K562 (cell line): ENCODE measurements at regions not wholly inside any gene's neighbourhood (a gene's known extent, or its start where the extent isn't known, plus 50 kb on each side); places are given as distances from the start of the nearest gene placed in this dataset.

Experiments
- ATAC-seq: fragments of 200-7000 bp; cut with Tn5 transposase; 3 replicates; pipeline ENCODE4 v1.9.1; 2020; ENCODE audit warnings: moderate library complexity
- BruUV-seq: library from RNA; stranded (reverse); fragments of 400-500 nt; replicated peaks from 2 replicates; lab custom pipeline; 2021; lab: Mats Ljungman, UMichigan
- CTCF ChIA-PET: fragments of 300-600 bp; formaldehyde crosslinking; extraction: SDS; loops from one replicate; lab custom pipeline; 2021; ENCODE audit warnings: low intra/inter-chr PET ratio; lab: Yijun Ruan, JAX
- POLR2A ChIA-PET: fragments of 300-600, 350-650 bp; sonication (Branson Sonifier 250); formaldehyde crosslinking; extraction: SDS; loops from one replicate; lab custom pipeline; 2021; ENCODE audit warnings: antibody characterized with exemption, inconsistent platforms; lab: Yijun Ruan, JAX
- DNase-seq, 4 experiments: peaks; one replicate each; pipeline versions ENCODE4 v3.0.0 to v3.0.0-alpha.2; 2011 to 2018; ENCODE audit warnings: low spot score in 3 of 4, mixed read lengths in 3 of 4; ENCODE audit errors: extremely low read depth in 1 of 4
- FAIRE-seq: peaks from 2 replicates; lab custom pipeline; 2011; peaks lifted over from hg19 to GRCh38; lab: Jason Lieb, UNC
- H2AFZ ChIP-seq: 2 replicates; pipeline ENCODE4 v1.6.0; 2011; ENCODE audit warnings: low read depth, low read length, control low read depth, inconsistent platforms
- H3K27ac ChIP-seq: fragments of 200-600 bp; 3 replicates; pipeline ENCODE4 v1.8.0; 2011; ENCODE audit warnings: low read depth, mild to moderate bottlenecking, control low read depth, inconsistent platforms, low read length, moderate library complexity, mixed read lengths; ENCODE audit errors: extremely low read depth
- H3K27me3 ChIP-seq, 2 experiments: fragments of 300-600 bp in 1 of 2; 2 replicates in 1 of 2; 3 replicates in 1 of 2; pipeline versions ENCODE4 v1.6.0 to v1.8.0; 2011; ENCODE audit warnings: inconsistent platforms in 2 of 2, low read length in 2 of 2, mild to moderate bottlenecking in 1 of 2, mixed read lengths in 1 of 2, moderate library complexity in 1 of 2; ENCODE audit not compliant: control insufficient read depth in 2 of 2, insufficient read depth in 2 of 2
- H3K36me3 ChIP-seq: fragments of 300-600 bp; 3 replicates; pipeline ENCODE4 v1.8.0; 2011; ENCODE audit warnings: mild to moderate bottlenecking, low read length, inconsistent platforms; ENCODE audit not compliant: control insufficient read depth, insufficient read depth
- H3K4me1 ChIP-seq, 2 experiments: fragments of 200-600 bp in 1 of 2; replicated peaks in 1 of 2; 2 replicates in 1 of 2; 3 replicates in 1 of 2; pipeline versions ENCODE4 v1.5.1 to v1.8.0; 2011; ENCODE audit warnings: inconsistent platforms in 2 of 2, low read length in 2 of 2, mild to moderate bottlenecking in 1 of 2, mixed read lengths in 1 of 2, moderate library complexity in 1 of 2; ENCODE audit not compliant: control insufficient read depth in 2 of 2, insufficient read depth in 2 of 2
- H3K4me2 ChIP-seq: 2 replicates; pipeline ENCODE4 v1.6.1; 2011; ENCODE audit warnings: low read length, control low read depth, inconsistent platforms, mixed read lengths; ENCODE audit not compliant: insufficient read depth
- H3K4me3 ChIP-seq: fragments of 200-600 bp; sonication (generic), shearing (Covaris generic); 2 replicates; pipeline ENCODE4 v1.5.1; 2016; ENCODE audit warnings: control low read depth, inconsistent platforms
- H3K79me2 ChIP-seq: fragments of 200-600 bp; 3 replicates; pipeline ENCODE4 v1.8.0; 2011; ENCODE audit warnings: low read length, inconsistent platforms; ENCODE audit not compliant: control insufficient read depth, insufficient read depth
- H3K9ac ChIP-seq, 2 experiments: 2 replicates each; pipeline versions ENCODE4 v1.6.0 to v1.6.1; 2011; ENCODE audit warnings: low read depth in 2 of 2, low read length in 2 of 2, control low read depth in 1 of 2, inconsistent platforms in 1 of 2, mild to moderate bottlenecking in 1 of 2, mixed read lengths in 1 of 2; ENCODE audit not compliant: insufficient read depth in 1 of 2
- H3K9me1 ChIP-seq: one replicate; pipeline ENCODE4 v1.6.0; 2011; ENCODE audit warnings: inconsistent platforms, mild to moderate bottlenecking, low read length, moderate library complexity; ENCODE audit not compliant: control insufficient read depth, insufficient read depth
- H3K9me3 ChIP-seq: replicated peaks from 2 replicates; pipeline ENCODE4 v1.5.1; 2011; ENCODE audit warnings: low read depth, low read length, inconsistent platforms; ENCODE audit not compliant: control insufficient read depth, insufficient read depth
- H4K20me1 ChIP-seq: replicated peaks from 2 replicates; pipeline ENCODE4 v1.6.1; 2011; ENCODE audit warnings: low read length, inconsistent platforms, mixed read lengths; ENCODE audit not compliant: control insufficient read depth, insufficient read depth
- ARID3B ChIP-seq: fragments of 250-450 bp; sonication (Bioruptor Pico); IDR thresholded peaks from 2 replicates; pipeline ENCODE4 v1.4.0; 2020; ENCODE audit warnings: borderline replicate concordance
- CBFB ChIP-seq: sonication (generic); formaldehyde crosslinking; IDR thresholded peaks from 2 replicates; pipeline ENCODE4 v1.4.0; 2020; ENCODE audit warnings: mild to moderate bottlenecking, missing genetic modification reagents
- CLOCK ChIP-seq: fragments of 250-450 bp; sonication (Bioruptor Pico); IDR thresholded peaks from 2 replicates; pipeline ENCODE4 v1.4.0; 2020; ENCODE audit warnings: mild to moderate bottlenecking, moderate library complexity, borderline replicate concordance
- ELF4 ChIP-seq: fragments of 450-650 bp; formaldehyde crosslinking; IDR thresholded peaks from 2 replicates; pipeline ENCODE4 v1.4.0; 2022; ENCODE audit warnings: missing genetic modification characterization
- FOXA3 ChIP-seq, 2 experiments: fragments of 450-650 bp in 1 of 2; sonication (generic) in 1 of 2; formaldehyde crosslinking; IDR thresholded peaks in 1 of 2; conservative IDR thresholded peaks in 1 of 2; 2 replicates each; pipeline versions ENCODE4 v1.4.0 to v1.8.0; 2020 to 2022; ENCODE audit warnings: mild to moderate bottlenecking in 2 of 2, missing genetic modification reagents in 1 of 2
- GABPA ChIP-seq: fragments of 200-800 bp; sonication (Bioruptor generic); conservative IDR thresholded peaks from 2 replicates; pipeline ENCODE4 v1.6.1; 2016; ENCODE audit warnings: low read depth, missing genetic modification characterization, missing compliant biosample characterization
- JUN ChIP-seq, 2 experiments: sonication (generic) in 1 of 2; formaldehyde crosslinking in 1 of 2; IDR thresholded peaks; 2 replicates each; pipeline versions ENCODE4 v1.6.1 to v1.8.0; 2012 to 2022; ENCODE audit warnings: borderline replicate concordance in 2 of 2, mild to moderate bottlenecking in 2 of 2, improper control_type of control experiment in 1 of 2, low read depth in 1 of 2, low read length in 1 of 2, missing genetic modification reagents in 1 of 2
- LCOR ChIP-seq: sonication (generic); formaldehyde crosslinking; IDR thresholded peaks from 2 replicates; pipeline ENCODE4 v1.8.0; 2022; ENCODE audit warnings: mild to moderate bottlenecking, missing genetic modification reagents
- MEF2A ChIP-seq: IDR thresholded peaks from 2 replicates; pipeline ENCODE4 v1.6.1; 2011; ENCODE audit warnings: low read depth, mild to moderate bottlenecking, low read length, moderate library complexity; ENCODE audit not compliant: control insufficient read depth
- POLR2AphosphoS2 ChIP-seq: IDR thresholded peaks from 2 replicates; pipeline ENCODE4 v1.6.1; 2012; ENCODE audit warnings: low read length, improper control_type of control experiment
- ZFX ChIP-seq: sonication (generic); formaldehyde crosslinking; IDR thresholded peaks from 2 replicates; pipeline ENCODE4 v1.8.0; 2022; ENCODE audit warnings: mild to moderate bottlenecking, missing genetic modification reagents, moderate library complexity
- ZNF175 ChIP-seq: fragments of 200-800 bp; sonication (Bioruptor generic); IDR thresholded peaks from 2 replicates; pipeline ENCODE4 v1.6.1; 2016; ENCODE audit warnings: low read depth, mild to moderate bottlenecking, missing genetic modification characterization, missing compliant biosample characterization
- WGBS: fragments of 100-300 bp; shearing (Covaris generic); methylation state at CpG from one replicate; pipeline ENCODE4 v1.1.6; 2016; ENCODE audit warnings: low coverage, mixed read lengths; ENCODE audit not compliant: insufficient coverage; ENCODE audit errors: missing lambda C conversion rate; 5-methylcytosine and 5-hydroxymethylcytosine counted together
- in situ Hi-C: fragments of 300-500 bp; cut with MboI; formaldehyde crosslinking; loops from 4 replicates; pipeline ENCODE4 v1.15.0; 2018; ENCODE audit warnings: inconsistent platforms, mixed read lengths
- intact Hi-C: fragments of 100-400 bp; cut with micrococcal nuclease; formaldehyde crosslinking; loops from 2 replicates; pipeline ENCODE4 v1.14.2; 2022

- H3K4me1 ChIP-seq = peaks cover 17 to 19% of the 10 kb centered on the region in 2 experiments
- no peaks in the 10 kb centered on the region for H3K9me3 ChIP-seq
- in situ Hi-C loops = no loop called here
- no peaks in the 10 kb centered on the region; the same call in 1 of the 2 replicates for H4K20me1 ChIP-seq
- ATAC-seq (no peak), FAIRE-seq (no peak), DNase-seq (no peak)
- no TSS peak for BruUV-seq
- H3K4me2 ChIP-seq = no peak overlapping the region
- H3K36me3 ChIP-seq = no peaks in the 10 kb centered on the region
- no peak overlapping the region for H3K27ac ChIP-seq
- CTCF ChIA-PET = no interaction called here
- intact Hi-C loops = no loop called here
- no peak overlapping the region for H2AFZ ChIP-seq
- WGBS = 6% methylated on average over 6 of the region's 6 CpGs
- H3K9ac ChIP-seq = no peak overlapping the region; a peak in 1 of 4 replicates
- peaks cover 16 to 33% of the 10 kb centered on the region in 2 experiments; a peak in 4 of 5 replicates for H3K27me3 ChIP-seq
- POLR2A ChIA-PET = interaction anchor here (0.6 to 1.6 kb wide), 4 partner anchors 9 to 285 kb away, joined by 3 to 4 read pairs (median 4); no protein-coding TSS in a partner anchor
- H3K79me2 ChIP-seq = no peaks in the 10 kb centered on the region
- H3K4me3 ChIP-seq = no peak overlapping the region
- H3K9me1 ChIP-seq = peaks cover 4% of the 10 kb centered on the region
- TF ChIP-seq POLR2AphosphoS2 = no peak
- TF ChIP-seq CBFB (CRISPR knock-in tag) = no peak
- TF ChIP-seq MEF2A = no peak
- no peak for TF ChIP-seq FOXA3 (CRISPR knock-in tag; conservative IDR thresholded peaks at IDR 0.05 in 1 of 2, IDR thresholded peaks at IDR 0.05 in 1 of 2)
- no peak for TF ChIP-seq JUN (IDR thresholded peaks at IDR 0.05; ENCODE audit: borderline replicate concordance, low read depth, low read length)
- no peak for TF ChIP-seq JUN (CRISPR knock-in tag; IDR thresholded peaks at IDR 0.05; ENCODE audit: borderline replicate concordance)
- TF ChIP-seq CLOCK (CRISPR knock-in tag) = no peak
- no peak for TF ChIP-seq ARID3B (CRISPR knock-in tag)
- no peak for TF ChIP-seq ELF4 (CRISPR knock-in tag)
- no peak for TF ChIP-seq ZNF175 (CRISPR knock-in tag)
- TF ChIP-seq GABPA (tag) = no peak
- no peak for TF ChIP-seq LCOR (CRISPR knock-in tag)
- no peak for TF ChIP-seq ZFX (CRISPR knock-in tag)
These were observed 61.9 kb upstream of the PSEN2 start for GRCh38 chr1:226808501-226808900.
